ENCODE measurements at regions not wholly inside any gene's neighbourhood (a gene's known extent, or its start where the extent isn't known, plus 50 kb on each side); places are given as distances from the start of the nearest gene placed in this dataset.
"Not testable (repeated sequence)": the region's sequence is repeated elsewhere in the genome, so short reads cannot be mapped to it uniquely, and the experiment has no call there.

GRCh38 chrX:124238268-124238667 lies 94.2 kb upstream of the TEX13D start:
- DNase-seq, result no peak

- no peak for DNase-seq
Observed at GRCh38 chrX:124239324-124239723, 93.1 kb upstream of the TEX13D start.

GRCh38 chrX:124239911-124240310 lies 92.5 kb upstream of the TEX13D start:
- no peak for DNase-seq

GRCh38 chrX:124240422-124240821 lies 92.0 kb upstream of the TEX13D start:
- DNase-seq, result no peak

- DNase-seq, result no peak
Observed at GRCh38 chrX:124242131-124242530, 90.3 kb upstream of the TEX13D start.

GRCh38 chrX:124249345-124249744 lies 83.1 kb upstream of the TEX13D start:
- no peak for DNase-seq

GRCh38 chrX:124250835-124251437 lies 81.5 kb upstream of the TEX13D start:
- no peak for DNase-seq

GRCh38 chrX:124254611-124255010 lies 77.8 kb upstream of the TEX13D start:
- DNase-seq, result no peak

GRCh38 chrX:124256216-124256615 lies 76.2 kb upstream of the TEX13D start:
- DNase-seq, result no peak

- DNase-seq, result no peak
Observed at GRCh38 chrX:124256629-124257380, 75.7 kb upstream of the TEX13D start.

- no peak for DNase-seq
Observed at GRCh38 chrX:124257924-124258702, 74.3 kb upstream of the TEX13D start.

- DNase-seq, result no peak
Observed at GRCh38 chrX:124260845-124261244, 71.6 kb upstream of the TEX13D start.

GRCh38 chrX:124263743-124264142 lies 68.7 kb upstream of the TEX13D start:
- DNase-seq, result no peak

- no peak for DNase-seq
Observed at GRCh38 chrX:124268099-124268498, 64.4 kb upstream of the TEX13D start.

GRCh38 chrX:124269881-124270280 lies 62.6 kb upstream of the TEX13D start:
- no peak for DNase-seq

GRCh38 chrX:124271599-124271998 lies 60.9 kb upstream of the TEX13D start:
- DNase-seq, result not testable (repeated sequence)

GRCh38 chrX:124272370-124272982 lies 60.0 kb upstream of the TEX13D start:
- no peak for DNase-seq

GRCh38 chrX:124274438-124275181 lies 57.9 kb upstream of the TEX13D start:
- DNase-seq, result peak; percentile 37

GRCh38 chrX:124275182-124275894 lies 57.1 kb upstream of the TEX13D start:
- DNase-seq, result no peak

GRCh38 chrX:124280294-124280902 lies 52.1 kb upstream of the TEX13D start:
- DNase-seq, result no peak

- DNase-seq, result no peak
Observed at GRCh38 chrX:124282580-124282979, 49.9 kb upstream of the TEX13D start.

Measured in NCI-H146 (cell line).